A204.1 (cell line): ENCODE measurements at regions not wholly inside any gene's neighbourhood (a gene's known extent, or its start where the extent isn't known, plus 50 kb on each side); places are given as distances from the start of the nearest gene placed in this dataset.
"Not testable (repeated sequence)": the region's sequence is repeated elsewhere in the genome, so short reads cannot be mapped to it uniquely, and the experiment has no call there.

ENCODE experiments used
- FAIRE-seq: peaks from 2 replicates; lab custom pipeline; 2012; peaks lifted over from hg19 to GRCh38; lab: Jason Lieb, UNC

DNA sequence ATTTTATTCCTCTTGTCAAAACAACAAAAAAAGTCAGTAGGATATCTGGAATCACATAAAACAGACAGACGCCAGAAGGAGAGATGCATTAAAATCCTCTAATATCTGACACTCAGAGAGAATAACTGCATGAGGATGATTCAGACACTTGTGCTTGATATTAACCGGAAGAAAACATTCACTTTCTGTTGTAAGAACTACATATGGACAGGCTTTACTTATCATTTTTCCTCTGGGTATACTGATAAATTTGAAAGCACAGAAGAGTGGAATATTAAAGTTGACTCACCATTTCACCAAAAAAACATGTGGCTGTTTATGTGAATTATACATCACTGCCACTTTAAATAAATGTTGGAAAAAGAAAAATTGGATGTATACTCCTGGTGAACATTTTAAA lies 589.1 kb upstream of the CDH2 start:
- no peak for FAIRE-seq

DNA sequence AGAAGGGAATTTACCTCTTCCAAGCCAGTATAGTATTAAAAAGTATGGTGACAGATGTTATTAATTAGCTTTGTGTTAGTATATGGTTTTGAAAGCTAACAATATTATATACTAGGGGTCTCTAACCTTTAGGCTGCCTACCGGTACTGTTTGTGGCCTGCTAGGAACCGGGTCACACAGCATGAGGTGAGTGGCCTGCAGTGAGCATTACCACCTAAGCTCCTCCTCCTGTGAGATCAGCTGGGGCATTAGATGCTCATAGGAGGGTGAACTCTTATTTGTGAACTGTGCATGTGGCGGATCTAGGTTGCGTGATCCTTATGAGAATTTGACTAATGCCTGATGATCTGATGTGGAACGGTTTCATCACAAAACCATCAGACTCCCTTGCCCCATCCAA lies 583.4 kb upstream of the CDH2 start:
- FAIRE-seq = no peak

DNA sequence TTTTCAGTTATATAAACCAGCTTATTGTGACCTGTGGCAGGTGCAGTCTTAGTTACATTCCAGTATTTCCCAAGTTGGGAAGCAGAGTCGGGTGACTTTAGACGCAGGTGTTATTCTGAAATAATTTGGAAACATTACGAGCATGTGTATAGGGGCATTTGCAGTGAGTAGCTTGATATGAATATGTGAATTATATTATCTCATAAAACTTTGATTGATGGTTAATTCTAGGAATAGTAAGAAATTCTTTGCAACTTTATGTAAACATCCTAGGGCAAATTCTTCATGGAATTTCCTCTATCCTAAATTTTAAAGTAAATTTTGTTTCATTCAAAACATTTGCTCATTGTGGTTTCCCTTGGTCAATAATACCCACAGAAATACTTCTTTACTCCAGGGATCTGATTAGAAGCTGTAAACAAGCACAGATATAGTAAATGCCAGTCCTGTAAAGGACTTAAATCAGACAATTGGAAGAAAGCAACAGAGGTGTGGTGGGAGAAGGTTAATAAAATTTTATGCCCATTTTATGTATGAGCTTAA lies 580.6 kb upstream of the CDH2 start:
- no peak for FAIRE-seq

DNA sequence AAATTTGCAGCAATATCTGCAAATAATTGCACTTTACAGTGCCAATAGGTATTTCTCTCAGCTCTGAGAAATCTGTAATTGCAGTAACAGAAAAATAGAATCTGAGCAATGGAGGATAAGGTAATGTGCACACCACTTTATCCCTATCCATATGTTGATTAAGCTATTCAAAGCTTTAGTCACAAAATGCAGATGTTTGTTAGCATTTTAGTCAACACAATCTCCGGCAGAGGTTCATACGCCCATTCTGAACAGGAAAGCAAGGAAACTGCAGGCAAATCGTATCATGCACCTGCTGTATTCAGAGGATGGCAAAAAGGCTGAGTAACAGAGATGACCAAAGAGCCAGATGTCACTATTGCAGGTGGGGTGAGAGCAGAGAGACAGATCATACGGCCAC lies 566.2 kb upstream of the CDH2 start:
- FAIRE-seq = no peak

DNA sequence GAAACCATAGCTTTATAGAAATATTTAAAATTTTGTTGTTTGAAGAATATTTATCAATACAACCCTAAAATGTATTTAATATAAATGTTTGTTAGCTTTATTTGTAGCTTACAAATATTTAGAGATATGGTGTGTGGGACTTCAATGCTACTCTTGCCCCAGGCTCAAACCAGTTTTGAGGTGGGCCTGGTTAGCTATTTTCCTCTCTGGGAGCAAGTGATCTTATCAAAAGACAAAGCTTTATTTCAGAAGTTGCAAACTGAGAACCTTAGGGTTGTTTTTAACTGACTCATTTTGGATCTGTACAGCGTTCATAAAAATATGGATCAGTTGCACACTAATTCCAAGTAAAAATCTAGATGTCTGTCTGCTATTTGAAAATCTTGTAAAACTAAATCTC lies 563.6 kb upstream of the CDH2 start:
- no peak for FAIRE-seq

DNA sequence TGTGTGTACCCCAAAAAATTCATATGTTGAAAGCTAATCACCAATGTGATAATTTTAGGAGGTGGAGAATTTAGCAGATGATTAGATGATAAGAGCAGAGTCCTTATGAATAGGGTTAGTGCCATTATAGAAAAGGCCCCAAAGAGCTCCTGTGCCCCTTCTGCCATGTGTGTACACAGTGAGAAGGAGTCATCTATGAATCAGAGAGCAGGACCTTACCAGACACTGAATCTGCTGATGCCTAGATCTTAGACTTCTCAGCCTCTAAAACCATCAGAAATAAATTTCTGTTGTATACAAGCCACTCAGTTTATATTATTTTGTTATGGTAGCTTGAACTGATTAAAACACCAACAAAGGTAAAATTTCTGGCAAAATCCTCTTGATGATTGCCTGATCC lies 560.0 kb upstream of the CDH2 start:
- no peak for FAIRE-seq

DNA sequence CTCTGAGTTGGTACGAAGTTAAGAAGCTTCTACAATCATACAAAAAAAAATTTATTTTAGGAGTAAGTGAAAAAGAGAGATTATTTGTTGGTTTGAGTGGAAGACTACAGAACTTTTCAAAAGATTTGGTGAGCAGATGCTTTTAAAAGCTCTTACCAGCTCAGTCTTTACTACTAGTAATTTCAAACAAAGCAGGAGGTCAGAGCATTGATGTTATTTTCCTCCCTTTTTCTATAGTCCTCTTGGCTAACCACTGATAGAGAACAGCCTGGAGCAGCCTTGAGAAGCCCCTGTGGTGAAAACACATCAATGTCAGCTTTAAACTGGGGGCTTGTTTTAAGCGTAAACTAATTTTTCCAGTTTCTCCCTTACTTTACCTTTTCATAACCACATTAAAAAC lies 559.3 kb upstream of the CDH2 start:
- no peak for FAIRE-seq

DNA sequence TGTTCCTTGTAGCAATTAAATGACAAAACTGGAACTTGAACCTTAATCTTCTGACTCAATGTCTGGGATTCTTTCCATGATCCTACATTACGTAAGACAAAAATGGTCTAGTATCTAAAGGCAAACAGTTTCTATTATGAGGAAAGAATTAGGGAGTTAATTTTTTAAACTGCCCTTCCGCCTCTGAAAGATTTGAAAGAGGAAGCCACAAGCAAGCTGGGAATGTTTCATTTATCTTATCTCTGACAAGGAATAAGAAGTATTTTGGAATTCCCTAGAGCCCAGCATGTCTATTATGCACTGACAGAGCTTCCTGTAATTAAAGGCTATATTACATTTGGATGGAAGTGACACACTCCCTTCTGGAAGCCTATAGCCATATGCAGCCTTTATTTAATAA lies 558.8 kb upstream of the CDH2 start:
- no peak for FAIRE-seq

DNA sequence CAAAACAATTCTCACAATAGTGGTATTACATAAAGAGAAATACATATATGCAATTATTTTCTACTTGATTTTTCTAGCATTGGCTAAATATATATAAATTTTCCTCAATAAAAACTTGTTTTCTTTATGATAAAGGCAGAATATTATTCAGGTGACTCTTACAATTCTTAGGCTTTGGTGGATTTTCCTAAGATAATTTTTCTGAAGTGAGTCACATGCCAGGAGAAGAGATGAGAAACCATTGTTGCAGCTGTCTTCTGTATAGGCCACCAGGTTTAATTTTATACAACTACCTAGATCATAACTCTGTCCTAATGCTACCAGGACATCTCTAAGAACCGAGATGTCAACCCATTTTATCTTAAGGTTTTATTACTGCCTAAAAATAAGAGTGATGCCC lies 552.4 kb upstream of the CDH2 start:
- no peak for FAIRE-seq

DNA sequence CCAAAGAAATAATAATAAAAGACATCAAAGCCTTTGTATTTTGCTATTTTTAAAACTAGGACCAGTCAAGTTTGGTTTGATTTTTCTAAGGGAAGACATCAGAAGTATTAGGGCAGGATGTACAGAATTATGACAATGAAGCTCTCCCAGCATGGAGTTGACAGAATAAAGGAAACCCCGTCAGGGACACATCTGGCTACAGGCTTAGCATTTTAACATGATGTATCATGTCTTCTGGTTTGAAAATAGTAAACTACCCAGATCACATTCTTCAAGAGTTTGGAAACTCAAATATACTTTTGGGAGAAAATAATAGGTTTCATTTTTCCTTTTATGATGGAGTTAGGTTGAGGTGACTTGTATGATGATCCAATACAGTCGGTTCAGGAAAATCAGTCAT lies 552.0 kb upstream of the CDH2 start:
- no peak for FAIRE-seq

DNA sequence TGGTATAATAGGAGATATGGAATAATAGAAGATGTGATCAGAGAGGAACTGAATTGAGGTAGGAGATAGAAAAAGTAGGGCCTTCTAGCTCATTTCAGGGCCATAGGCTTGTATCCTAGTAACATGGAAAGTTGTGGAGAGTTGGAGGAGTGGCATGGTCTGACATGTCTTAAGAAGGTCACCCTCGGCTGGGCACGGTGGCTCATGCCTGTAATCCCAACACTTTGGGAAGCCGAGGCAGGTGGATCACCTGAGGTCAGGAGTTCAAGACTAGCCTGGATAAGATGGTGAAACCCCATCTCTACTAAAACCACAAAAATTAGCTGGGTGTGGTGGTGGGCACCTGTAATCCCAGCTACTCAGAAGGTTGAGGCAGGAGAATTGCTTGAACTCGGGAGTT lies 550.3 kb upstream of the CDH2 start:
- FAIRE-seq = not testable (repeated sequence)

DNA sequence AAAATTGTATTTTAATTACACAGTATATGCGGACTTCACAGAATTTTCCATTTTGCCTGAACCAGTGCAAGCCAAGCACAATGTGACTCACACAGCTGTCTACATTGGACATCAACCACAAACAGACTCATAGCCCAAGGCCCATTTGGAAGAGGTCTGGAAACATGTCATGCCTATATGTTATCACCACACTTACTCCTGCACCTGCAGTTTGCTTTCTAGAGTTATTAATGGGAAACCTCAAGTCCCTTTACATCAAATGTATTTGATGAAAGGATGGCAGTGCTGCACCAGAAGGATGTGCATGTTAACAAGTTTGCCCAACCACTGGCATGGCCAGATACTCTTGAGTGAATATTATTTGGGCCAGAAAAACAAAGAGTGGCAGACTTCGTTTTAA lies 548.9 kb upstream of the CDH2 start:
- no peak for FAIRE-seq

DNA sequence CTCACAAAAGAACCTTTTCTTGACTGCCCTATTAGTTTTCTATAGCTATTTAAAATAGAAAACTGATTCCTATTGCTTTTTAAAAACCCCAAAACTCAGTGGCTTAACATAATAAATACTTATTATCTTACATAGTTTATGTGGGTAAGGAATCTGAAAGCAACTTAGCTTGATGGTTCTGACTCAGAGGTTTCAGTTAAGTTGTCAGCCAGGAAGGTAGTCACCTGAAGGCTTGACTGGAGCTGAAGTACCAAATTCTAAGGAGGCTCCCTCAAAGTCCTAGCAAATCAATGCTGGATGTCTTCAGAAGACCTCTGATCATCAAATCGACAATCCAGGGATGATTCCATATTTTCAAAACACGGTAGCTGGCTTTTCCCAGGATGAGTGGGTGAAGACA lies 546.6 kb upstream of the CDH2 start:
- no peak for FAIRE-seq

DNA sequence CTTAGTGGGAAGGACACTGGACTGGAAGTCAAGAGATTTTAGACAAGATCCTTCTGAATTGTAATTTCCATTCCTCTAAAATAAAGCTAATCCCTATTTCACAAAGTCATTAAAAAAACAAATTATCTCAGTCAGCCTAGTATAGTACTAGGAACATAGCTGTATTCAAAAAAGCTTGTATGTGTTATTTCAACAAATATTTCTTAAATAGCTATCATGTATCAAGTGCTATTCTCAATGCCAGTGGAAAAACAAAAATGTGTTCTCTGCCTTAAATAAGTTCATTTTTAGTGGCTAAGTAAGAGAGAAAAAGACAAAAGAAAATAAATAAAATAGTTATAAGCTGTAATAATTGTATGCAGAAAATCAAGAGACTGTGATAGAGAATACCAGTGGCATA lies 541.8 kb upstream of the CDH2 start:
- no peak for FAIRE-seq

DNA sequence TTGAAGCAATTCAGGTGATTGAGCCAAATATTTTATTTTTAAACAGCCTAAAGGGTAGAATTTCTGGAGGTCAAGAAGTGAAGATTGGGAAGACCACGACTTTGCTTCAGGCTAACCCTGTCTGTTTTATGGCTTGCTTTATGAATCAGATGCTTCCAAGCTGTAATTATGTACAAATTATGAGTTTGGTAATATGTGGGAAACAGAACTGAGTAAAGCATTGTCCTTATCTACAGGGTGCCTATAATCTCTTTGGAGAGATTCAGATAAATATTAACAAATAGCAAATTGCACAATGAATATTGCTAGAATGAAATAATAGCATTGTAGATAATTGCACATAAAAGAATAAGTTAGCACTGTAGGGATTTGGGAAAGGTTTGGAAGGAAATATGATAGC lies 539.4 kb upstream of the CDH2 start:
- no peak for FAIRE-seq

DNA sequence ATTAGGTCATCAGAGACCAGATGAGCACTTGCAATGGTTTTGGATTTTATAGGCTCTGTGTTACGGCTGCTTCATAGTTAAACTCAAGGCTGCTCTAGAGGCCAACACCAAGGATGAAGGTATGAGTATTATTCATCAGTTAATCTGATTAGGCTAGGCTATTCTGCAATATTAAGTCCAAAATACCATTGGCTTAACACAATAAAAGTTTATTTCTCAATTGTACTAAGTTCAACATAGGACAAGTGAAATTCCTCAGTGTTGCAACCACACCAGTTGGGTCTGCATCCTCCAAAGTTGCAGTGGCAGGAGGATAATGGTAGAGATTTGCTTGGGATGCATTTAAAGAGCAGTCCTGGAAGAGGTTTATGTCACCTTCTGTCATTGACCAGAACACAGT lies 538.3 kb upstream of the CDH2 start:
- no peak for FAIRE-seq

DNA sequence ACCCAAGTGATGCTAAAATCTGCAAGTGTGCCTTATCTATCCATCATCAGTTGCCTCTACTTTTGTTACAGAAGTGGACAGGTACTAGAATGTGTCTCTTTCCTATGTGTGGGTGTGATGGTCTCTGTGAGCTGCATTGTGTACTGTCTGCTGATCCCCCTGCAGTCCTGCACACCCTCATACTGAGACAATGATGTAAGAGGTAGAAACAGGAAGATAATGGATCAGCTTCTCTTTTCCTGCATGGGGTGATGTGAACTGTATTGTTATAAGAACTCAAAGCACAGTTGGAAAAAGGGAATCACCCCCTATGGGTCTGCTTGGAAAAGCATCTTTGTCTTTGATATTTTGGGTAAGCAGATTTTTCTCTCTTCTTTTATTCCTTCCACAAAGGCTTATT lies 537.6 kb upstream of the CDH2 start:
- FAIRE-seq = no peak

DNA sequence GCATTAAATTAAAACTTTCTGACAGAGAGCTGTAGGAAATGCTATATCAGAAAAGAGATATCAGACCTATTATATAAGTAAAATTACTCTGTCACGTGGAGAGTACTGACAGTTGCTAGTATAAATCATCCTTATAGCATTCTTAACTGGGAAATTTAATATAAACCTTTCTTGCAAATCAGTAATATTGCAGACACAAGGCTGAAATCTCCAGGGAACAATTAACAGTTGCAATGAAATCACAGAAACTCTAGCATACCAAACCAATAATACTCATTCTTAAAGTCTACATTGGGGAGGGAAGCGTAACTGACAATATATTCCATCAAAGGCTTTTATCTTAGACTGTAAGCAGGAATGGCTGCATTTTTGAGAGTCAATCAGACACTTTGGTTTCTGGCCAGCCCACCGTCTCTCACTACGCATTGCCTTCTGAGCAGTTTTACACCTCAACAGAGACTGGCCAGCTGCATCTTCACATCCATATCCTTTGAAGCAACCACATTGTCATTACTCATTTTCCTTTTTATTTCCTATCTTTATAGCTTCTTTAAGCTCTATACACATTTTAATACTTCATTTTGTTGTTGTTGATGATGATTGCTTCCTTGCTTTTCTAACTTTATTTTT lies 536.0 kb upstream of the CDH2 start:
- no peak for FAIRE-seq

DNA sequence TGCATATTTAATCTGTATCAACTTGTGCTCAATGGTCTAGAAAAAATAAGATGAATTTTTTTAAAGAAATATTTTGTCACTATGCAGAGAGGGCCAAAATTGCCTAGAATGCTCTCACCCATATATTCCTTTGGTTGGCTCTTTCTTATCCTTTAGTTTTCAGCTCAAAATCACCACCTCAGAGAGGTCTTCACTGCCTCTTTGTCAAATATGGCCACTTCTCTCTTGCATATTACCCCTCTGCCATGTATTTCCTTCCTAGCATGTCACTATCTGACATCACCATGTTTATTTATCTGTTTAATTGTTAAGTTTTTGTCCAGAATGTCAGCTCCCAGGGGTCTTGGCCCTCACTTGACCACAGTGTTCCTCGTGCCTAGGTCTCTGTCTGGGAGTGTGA lies 535.2 kb upstream of the CDH2 start:
- no peak for FAIRE-seq

DNA sequence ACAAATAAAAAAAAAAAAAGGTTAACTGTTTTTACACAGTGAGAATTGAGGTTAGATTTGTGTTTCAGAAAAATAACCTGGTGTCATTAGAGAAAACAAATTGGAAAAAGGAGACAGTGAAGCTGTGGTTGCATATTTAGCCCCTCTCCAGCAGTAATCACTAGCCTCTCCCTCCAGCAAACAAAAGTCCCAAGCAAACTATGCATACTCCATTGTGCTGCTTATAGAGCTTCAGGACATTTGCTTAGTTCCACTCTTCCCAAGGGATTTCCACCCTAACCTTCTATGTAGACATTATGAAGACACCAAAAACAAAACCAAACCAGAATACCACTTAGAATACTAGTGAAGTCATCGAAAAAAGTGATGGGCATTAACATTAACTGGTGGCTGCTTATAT lies 534.2 kb upstream of the CDH2 start:
- FAIRE-seq = no peak

DNA sequence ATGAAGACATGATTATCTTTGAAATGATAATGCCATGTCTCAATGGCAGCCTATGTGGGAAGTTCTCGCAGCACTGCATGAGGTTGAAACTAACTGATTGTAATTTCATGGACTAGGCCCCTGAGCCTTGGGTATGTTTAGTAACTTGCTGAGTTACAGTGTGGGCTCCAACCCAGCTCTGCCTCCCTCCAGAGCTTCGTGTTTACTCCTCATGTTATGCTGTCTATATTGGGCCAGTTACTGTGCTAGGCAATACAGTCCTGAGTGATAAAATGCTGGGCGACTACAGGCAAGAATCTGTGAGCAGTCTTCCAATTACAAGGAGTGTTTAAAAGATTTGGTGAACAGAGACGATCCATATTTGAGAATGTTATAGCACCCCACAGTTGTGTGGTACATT lies 530.1 kb upstream of the CDH2 start:
- FAIRE-seq = no peak

DNA sequence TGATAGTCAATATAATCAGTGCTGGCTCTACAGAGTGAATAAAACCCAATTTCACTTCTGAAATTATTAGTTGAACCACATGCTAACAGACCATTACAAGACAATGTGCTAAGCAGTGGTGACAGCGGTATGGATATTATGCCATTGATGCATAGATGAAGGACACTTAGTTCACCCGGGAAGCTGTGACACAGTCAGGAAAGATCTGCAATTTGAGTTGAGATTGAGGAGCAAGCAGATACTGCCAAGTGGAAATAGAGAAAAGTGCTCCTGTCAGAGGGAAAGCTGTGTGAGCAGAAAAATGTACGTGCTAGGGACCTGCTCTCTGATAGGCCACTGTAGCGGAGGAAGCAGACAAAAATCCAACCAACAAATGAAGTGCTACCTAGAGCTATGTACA lies 529.5 kb upstream of the CDH2 start:
- FAIRE-seq = no peak

DNA sequence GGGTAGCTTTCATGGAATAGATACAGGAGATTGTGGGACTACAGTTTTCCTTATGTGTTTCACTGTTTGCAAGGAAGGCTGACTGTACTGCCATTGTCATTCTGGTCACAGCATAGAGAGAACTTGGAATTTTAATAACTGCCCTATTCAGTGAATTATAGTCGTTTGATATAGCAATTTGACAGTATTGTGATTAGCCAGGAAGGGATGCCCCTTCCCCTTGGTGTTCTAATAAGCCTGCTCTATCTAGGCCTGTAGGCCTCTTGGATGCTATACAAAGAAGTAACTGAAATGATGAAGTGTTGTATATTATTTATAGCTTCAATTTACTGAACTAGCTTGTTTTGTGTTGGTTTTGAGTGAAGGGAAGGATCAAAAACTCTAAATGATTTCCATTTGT lies 528.6 kb upstream of the CDH2 start:
- FAIRE-seq = no peak

DNA sequence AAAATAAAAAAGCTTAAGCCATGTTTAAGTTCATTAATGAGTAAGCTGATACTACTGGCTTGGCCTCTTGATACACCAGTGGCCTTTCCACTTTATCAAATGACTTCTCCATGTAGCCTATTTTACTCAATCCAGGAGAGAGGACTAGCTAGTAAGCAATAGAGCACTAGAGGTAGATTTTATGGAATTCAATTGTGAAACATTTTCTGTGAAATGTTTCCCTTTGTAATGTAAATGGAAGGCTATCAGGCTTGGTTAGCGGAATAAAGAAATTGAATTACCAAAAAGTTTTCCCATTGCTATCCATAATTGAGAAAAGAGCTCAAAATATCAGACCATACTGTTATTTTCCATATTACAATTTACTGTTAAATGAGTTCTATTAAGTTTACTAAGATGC lies 515.4 kb upstream of the CDH2 start:
- FAIRE-seq = no peak

DNA sequence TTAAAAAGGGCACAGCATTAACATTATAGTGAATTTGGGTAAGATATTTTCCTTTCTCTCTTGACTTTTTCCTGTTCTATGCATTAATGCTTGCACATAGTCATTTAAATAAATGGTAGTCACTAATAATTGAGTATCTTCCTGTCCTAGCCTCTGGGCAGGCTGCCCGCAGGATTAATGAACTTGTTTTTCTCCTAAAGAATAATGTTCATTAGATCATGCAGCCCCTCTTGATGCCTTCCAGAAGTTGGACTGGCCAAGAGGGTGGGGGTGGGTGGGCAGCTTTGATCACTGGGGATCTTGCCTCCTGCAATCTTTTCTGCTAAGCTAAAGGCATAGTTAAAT lies 514.5 kb upstream of the CDH2 start:
- no peak for FAIRE-seq
